Muscle of back (tissue), 3 donors: ENCODE measurements at regions not wholly inside any gene's neighbourhood (a gene's known extent, or its start where the extent isn't known, plus 50 kb on each side); places are given as distances from the start of the nearest gene placed in this dataset.
"Not testable (repeated sequence)": the region's sequence is repeated elsewhere in the genome, so short reads cannot be mapped to it uniquely, and the experiment has no call there.

ENCODE experiments used
- DNase-seq, 3 donors: peaks; one replicate each; pipeline versions ENCODE4 v3.0.0 to v3.0.0-alpha.2; 2013

DNA sequence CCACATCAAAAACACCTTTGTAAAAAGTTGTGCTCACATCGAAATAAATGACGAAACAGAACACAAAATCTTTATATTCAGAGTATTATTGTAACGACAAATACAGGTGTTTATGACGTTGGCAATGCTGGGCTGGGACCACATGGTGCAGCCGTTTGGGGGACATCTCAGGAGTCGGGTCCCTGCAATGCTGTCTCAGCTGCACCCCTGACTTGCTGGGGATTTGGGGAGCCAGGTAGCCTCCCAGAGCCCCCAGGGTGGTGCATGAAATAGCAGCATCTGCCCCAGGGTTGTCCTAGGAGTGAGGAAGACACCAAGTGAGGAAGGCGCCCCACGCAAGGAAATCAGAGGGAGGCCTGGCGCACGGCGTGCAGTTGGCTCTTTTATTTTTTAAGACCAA, 1526.8 kb downstream of the BRD1 start:
- no peak for DNase-seq

DNA sequence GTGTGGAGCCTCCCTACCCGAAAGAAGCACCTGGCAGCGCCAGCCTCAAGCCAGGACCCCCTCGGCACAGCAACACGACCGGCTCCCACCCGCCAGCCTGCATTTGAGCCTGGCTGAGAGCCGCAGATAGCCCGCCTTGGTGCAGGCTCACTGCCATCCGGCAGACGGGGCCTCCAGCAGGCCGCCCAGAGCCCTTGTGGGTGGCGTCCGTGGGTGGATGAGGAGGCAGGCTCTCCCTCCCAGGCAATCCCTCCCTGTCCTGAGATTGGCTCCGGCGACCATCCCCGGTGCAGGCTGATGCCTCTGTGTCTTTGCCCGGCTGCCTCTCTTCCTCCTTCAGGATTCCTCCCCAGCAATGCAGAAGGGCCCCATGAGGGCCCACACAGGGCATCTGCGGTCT, 1527.9 kb downstream of the BRD1 start:
- no peak for DNase-seq

DNA sequence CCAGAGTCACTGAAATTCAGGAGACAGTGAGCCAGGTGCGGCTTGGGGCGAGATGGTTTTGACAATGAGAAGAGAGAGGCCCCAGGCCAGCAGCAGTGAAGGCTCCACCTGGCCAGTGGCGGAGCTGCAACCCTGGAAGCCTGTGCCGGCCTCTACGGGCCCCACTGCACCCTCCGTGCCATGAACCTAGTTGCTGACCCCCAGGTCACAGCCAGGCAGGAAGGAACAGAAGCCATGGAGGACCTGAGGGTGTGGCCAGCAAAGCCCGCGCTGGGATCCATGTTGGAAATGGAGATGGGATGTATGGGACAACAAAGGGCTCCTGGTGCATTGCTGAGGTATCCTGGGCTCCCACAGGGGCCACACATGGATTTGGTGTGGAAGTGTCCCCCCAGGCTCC, 1528.5 kb downstream of the BRD1 start:
- DNase-seq: no peak

DNA sequence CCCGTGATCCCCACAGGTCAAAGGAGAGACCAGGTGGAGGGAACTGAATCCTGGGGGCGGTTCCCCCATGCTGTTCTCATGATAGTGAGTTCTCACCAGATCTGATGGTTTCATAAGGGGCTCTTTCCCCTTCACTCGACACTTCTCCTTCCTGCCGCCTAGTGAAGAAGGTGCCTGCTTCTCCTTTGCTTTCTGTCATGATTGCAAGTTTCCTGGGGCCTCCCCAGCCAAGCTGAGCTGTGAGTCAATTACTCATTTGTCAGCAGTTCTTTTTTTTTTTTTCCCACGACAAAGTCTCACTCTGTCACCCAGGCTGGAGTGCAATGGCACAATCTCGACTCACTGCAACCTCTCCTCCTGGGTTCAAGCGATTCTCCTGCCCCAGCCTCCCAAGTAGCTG, 1530.4 kb downstream of the BRD1 start:
- no peak for DNase-seq

DNA sequence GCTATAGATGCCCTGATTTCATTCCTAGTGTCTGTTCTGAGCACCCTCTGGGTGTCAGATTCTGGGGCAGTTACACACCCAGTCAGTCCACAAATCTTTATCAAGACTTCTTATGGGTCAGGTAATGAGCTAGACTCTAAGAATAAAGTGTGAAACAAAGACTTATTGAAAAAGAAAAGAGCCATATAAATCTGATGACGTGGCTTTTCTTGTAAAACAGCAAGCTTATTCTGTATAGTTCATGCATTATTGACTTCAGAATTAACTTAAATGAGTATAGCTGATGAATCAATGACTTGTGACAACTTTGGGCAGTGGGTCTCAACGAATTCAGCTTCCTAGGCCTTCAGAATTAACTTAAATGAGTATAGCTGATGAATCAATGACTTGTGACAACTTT, 1527.5 kb downstream of the TBC1D22A start:
- DNase-seq: not testable (repeated sequence)

DNA sequence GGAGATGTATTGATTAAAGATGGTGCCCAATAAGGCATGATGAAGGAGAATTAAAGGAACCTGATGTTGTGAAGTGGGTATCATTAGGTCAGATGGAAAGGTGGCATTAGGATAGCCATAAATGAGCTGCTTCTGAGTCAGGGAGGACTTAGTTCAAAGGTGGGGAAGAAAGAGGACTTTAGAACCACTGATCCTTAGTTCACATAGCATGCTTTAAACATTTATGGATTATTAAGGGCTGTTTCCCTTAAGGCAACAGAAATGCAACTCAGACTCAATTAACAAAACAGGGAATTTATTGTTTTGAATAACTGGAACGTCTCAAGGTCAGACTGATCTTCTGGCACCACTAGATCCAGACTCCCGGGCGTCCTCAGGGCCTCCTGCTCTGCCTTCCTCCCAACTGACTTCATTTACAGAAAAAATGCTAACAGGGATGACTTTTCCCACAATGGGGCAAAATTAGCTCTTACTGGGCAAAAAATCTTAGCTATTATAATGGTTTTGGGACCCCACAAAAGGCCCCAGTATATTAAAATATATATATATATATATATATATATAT, 1526.0 kb downstream of the TBC1D22A start:
- DNase-seq: no peak

DNA sequence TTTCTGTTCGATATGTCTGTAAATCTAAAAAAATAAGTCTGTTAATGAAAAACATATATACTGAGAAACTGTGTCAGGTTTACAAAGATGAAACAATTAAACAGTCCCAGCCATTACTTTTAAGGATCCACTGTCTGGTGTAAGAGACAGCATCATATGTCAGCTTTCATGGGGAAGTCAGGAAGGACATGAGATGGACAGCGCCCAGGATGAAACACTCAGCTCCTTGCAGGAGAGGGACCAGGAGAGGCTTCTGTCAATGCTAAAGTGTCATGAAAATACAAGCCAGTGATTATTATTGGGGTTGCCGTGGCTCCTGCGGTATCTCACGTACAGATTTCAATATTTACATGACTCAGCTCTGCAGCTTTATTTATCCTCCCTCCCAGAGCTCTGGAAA, 1524.6 kb downstream of the TBC1D22A start:
- no peak for DNase-seq

DNA sequence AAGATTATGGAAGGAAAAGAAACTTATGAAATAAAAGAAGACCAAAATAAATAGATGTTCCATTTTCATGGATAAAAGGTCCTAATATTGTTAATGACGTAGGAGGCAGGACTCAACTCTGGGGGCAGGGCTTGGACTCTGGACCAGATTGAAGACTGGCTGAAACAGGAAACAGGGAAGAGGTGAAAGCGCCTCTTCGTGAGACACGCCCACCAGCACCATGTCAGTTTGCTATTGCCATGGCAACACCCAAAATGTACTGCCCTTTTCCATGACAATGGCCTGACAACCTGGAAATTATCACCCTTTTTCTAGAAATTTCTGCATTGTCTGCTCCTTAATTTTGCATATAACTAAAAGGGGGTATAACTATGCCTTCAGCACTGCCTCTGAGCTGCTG, 1522.2 kb downstream of the TBC1D22A start:
- DNase-seq: no peak

DNA sequence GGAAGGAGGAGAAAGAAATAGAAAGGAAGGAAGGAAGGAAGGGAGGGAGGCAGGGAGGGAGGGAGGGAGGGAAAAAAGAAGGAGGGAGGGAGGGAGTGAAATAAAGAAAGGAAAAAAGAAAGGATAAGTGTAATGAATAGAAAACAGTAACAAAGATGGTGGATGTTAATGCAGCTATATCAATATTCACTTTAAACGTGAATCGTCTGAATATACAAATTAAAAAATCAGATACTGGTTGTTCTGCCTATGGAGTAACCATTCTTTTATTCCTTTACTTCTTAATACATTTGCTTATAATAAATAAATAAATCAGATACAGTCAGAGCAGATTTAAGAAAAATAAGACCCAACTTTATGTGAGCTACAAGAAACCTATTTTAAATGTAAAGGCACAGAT, 1520.4 kb downstream of the TBC1D22A start:
- DNase-seq: no peak

DNA sequence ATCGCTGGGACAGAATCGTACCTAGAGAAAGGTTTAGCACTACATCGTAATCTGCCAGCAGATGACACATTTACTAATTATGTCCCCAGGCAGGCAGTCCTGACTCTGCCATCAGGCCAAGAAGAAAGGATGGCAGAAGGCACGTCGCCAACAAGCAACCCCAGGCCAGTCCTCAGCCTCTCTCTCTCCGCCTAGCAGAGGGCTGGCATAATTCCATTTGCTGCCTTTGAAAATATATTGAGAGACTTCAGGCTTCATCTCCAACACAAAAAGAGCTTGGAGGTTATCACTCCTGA, 1517.0 kb downstream of the TBC1D22A start:
- DNase-seq: no peak

DNA sequence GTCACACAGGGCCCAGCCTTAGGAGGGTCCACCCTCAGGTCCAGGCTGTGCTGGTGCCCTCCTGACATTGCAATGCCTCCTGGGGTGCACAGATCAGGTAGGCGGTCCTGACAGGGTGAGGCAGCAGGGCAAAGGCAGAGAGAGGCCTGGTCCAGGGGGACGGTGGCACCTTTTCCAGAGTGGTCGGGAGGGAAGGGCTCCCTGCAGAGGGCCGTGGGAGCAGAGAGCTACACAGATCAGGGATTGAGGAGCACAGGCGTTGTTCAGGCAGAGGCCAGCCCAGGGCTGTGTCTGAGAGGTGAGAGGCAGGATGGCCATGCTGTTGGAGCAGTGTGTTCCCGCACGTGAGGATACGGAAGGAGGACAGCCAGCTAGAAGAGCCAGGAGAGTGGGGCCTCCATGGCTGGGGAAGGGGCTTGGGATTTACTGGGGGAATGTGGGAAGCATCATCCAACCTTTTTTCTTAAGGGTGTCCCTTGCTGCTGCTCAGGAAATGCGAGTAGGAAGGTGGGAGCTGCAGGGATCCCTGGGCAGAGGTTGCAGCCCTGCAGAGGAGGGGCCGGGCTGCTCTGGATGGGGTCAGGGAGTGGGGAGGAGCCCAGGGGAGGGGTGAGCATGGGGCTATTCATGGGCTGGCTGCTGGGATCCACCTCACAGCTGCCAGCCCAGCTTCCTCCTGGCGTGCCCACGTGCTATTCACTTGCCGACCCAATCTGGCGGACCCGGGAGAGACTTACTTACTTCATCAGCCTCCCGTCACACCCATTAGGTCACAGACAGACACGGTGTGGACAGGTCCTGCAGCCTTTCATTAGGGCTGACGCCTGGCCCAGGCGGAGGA, 1516.4 kb downstream of the TBC1D22A start:
- DNase-seq: no peak

DNA sequence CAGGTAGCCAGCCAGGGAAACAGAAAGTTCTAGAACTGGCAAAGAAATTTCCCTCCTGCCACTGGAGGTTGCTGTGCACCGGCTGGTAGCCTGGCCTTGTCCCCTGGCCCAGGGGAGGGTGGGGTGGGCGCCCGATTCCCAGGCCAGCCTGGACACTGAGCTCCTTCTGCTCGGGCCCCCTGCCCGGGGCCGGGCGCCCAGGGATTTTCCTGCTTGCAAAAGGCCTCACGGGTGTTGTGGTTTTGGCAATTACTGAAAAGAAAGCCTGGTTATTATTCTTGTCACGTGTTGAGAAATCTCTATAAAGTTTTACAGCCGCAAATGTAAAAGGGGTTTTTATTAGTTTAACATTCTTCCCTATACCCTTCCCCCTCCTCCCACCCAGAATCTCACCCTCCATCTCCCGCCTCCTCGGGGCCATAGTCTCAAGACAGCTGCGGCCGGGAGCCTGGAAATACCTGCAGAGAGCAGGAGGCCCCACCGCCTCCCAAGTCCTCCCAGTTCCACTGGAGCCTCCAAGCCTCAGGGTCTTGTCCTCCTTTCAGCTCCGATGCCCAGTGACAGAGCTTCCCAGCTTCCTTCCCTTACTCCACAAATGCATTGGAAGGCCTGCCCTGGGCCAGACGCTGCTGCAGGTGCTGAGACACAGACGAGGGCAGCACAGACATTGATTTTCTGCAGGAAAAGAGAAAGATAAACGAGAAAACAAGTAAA, 1515.6 kb downstream of the TBC1D22A start:
- no peak for DNase-seq

DNA sequence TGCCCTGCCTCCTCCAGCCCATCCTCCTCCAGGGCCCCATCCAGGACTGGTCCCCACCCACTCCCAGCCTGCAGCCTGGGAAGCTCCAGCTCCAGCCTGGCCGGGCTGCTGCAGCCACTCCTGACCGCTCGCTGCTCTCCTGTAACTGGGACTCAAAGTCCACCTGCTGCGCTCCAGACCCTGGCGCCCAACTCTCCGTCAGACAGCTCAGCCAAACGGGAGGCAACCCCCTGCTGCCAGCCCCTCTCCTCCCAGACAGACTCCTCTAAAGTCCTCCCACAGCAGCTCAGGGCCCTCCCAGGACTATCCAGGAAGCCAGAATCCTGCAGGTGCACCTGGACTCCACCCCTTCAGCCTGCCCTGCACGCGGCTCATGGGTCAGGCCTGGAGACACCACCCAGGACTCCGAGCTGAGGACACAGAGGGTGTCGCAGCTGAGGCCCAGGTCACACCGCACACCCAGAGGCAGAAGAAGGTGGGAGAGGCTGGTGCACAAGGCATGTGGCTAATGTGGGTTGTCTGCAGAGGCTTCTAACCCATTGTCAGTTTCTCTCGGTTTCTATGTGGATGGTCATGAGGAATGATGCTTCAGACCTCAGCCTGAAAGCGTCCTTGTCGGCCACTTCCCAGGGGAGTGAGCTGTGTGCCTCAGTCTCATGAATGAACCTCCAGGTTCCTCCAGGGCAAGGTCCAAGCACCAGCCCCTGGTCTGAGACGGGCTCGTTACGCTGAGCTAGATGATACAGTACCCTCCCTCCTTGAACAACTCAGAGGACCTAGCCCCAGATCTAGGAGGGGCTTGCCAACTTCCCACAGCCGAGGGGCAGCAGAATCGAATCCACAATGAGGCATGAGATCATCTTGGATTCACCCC, 1514.8 kb downstream of the TBC1D22A start:
- no peak for DNase-seq

DNA sequence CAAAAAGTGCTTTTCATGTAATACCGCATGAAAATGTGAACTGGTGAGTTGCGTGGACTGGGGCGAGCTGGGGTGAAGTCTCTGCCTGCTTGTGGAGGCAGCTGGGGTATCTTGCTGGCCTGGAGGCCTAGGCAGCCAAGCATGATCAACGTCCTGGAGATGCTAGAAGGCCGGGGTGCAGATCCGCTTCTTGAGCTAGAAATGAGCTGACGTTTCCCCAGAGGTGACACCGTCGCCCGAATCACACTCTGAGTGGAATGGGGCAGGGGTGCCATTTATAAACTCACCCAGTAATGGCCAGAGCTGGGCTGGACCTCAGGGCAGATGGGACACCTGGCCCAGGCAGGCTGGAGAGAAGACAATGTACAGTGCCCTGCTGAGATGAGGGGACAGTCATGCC, 1513.0 kb downstream of the TBC1D22A start:
- DNase-seq: no peak

DNA sequence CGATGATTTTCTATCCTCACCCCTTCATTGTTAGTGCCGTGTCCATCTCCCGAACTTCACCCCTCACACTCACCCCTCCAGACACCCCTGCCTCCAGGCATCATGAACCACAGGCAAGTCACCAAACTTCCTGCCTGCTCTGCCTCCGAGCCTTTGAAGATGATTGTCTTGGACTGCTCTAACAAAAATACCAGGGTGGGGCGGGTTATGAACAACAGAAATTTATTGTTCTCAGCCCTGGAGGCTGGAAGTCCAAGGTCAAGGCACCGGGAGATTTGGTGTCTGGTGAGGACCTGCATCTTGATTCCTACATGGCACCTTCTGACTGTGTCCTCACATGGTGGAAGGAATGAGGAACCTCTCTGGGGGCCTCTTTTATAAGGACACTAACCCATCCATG, 1508.3 kb downstream of the TBC1D22A start:
- DNase-seq: no peak

DNA sequence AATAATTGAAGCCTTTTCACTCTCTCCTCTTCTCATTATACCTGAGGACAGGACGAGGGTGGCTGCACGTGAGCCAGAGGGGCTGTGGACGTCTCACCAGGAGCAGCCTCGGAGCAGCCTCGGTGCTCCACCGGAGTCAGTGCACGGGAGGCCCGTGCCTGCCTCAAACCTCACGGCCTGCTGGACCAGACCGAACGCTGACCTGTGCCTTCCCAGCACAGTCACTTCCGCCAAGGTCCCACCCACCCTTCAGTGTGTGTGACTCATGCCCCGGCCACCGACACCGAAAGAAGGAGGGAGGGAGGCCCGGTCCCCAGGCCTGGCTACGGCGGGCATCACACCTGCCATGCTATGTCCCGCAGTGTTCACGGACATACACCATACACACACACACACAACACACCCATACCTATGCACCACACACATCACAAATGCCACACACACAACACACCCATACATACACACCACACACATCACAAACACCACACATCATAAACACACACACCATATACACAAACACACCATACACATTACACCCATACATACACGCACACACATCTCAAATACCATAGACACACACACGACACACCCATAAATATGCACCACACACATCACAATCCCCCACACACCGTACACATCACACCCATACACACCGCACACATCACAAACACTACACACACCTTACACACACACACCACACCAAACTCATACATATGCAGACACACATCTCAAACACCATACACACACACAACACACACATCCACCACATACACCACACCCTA, 1506.5 kb downstream of the TBC1D22A start:
- no peak for DNase-seq

DNA sequence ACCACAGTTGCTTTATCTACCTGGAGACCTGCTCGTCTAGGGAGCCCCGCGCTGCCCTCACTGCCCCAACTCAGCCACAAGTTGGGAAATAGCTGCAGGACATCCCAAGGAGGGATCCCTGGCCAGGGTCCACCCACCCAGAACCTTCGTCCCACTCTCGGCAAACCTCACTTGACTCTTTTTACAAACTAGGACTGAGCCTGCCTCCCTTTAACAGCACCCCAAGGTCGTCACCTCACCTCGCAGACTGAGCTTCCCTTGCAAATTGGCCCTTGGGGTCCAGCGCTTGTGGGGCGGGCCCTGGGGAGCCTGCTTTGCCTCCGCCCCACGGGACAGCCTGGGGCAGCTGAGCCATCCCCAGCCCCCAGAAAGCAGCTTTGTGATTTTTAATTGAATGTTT, 1505.8 kb downstream of the TBC1D22A start:
- no peak for DNase-seq

DNA sequence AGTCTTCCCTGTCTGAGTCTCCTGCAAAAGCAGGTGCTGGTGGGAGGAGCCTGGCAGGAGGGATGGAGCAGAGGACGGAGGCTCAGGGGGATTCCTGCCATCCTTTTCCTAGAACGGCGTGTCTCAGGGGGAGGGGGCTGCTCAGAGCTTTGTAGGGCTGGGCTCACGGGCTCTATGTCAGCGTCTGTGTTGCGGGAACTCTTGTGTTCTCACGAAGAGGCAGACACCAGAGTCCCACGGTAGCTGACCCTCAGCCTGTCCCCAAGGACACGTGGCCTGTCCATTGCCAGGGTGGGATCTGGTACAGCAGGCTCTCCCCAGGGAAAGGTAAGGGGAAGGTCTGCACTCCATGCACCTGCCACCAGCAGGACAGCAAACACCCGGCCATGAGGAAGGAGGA, 1505.2 kb downstream of the TBC1D22A start:
- DNase-seq: no peak

DNA sequence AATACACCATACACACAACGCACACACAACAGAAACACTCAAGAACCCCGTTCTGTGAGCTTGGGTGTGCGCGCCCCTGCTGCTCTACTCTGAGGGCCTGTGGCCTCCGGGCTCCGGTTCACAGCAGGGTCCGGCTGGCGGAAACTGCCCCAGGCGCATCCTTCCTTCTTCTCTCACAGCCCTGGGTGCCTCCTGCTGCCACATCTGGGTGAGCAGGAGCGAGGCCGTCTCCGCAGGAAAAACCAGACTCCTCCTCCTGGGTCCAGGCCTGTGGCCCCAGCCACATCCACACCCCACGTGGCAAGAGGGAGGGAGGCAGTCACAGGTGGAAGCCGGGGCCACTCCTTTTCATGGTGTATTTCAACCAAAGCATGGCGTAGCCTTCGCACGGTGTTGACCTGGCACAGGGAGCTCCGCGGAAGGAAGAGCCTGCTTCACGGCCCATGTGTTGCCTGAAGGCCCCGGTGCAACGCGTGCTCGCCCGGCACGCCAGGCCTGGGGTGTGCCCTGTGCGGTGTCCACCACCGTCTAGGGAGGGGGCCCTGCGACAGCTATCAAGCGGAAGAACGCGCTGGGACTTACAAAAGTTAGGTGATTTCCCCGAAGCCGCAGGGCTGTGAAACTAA, 1502.7 kb downstream of the TBC1D22A start:
- no peak for DNase-seq

DNA sequence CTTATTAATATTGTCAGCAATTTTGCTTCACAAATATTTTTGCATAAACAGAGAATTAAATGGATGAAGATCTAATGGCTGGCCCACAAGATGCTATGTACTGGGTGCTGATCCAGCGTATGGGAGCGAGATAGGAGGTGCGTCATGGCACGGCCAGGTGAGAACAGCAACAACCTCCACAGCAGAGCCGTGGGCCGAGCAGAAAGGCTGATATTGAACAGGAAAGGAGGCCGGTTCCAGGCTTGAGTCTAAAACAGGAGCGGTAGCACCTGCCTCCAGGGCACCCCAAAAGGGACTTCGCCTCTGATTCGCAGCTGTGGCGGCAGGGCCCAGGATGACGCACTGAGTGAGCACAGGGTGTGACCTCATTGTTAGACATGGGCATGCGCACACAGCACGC, 1502.1 kb downstream of the TBC1D22A start:
- no peak for DNase-seq

DNA sequence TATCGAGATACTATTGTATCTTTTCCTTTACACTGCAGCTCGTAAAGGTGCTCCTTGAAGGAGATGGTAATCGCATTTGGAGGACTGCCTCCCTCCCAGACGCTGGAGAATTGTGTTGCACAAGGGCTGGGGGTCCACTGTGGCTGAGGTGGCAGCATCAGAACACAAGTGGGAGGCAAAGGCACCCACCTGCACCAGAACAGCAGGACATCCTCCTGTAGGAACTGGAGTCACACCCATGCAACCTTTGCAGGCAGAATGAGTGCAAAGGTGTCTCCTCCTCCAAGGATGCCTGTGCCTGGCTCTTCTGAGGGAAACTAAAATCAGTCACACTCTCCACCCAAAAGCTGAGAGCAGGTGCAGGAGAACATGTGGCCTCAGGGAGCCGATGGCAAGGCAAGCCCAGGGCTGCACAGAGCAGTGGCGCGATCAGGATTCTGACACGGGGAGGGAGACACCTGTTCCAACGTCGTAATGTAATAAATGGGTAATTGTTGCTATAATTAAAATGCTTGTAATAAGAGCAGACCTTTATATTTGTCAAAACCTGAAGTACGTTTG, 1501.4 kb downstream of the TBC1D22A start:
- DNase-seq: no peak
